Peyer's patch (tissue), 4 donors: ENCODE measurements at regions not wholly inside any gene's neighbourhood (a gene's known extent, or its start where the extent isn't known, plus 50 kb on each side); places are given as distances from the start of the nearest gene placed in this dataset.
A peak's percentile ranks its signal among the peaks of the same experiment; 100 is the strongest.

ENCODE experiments used
- CTCF ChIP-seq, 6 experiments: fragments of 450-650 bp in 4 of 6; fragments of 200-600 bp in 2 of 6; sonication (generic) in 1 of 6; IDR thresholded peaks; one replicate each; pipeline ENCODE4 v1.5.1; 2017 to 2019; ENCODE audit warnings: antibody characterized with exemption in 6 of 6, mild to moderate bottlenecking in 3 of 6, moderate library complexity in 1 of 6
- POLR2A ChIP-seq, 2 donors: fragments of 450-650 bp; IDR thresholded peaks; one replicate each; pipeline ENCODE4 v1.5.1; 2017; ENCODE audit warnings: antibody characterized with exemption in 2 of 2, mild to moderate bottlenecking in 2 of 2, moderate library complexity in 2 of 2

GRCh38 chr15:31974855-31975829 lies 55.2 kb upstream of the CHRNA7 start:
- TF ChIP-seq CTCF (IDR thresholded peaks at IDR 0.05), result peak in 4 of 6 experiments; percentile 45 to 66 (median 59)
- TF ChIP-seq POLR2A (IDR thresholded peaks at IDR 0.05), result no peak
